Fibroblast of lung (primary cell): ENCODE measurements at regions not wholly inside any gene's neighbourhood (a gene's known extent, or its start where the extent isn't known, plus 50 kb on each side); places are given as distances from the start of the nearest gene placed in this dataset.

Source experiments
- CTCF ChIP-seq, 2 donors: IDR thresholded peaks in 1 of 2; conservative IDR thresholded peaks in 1 of 2; 1 replicate in 1 of 2; 2 replicates in 1 of 2; pipeline ENCODE4 v1.5.1; 2011 to 2012; ENCODE audit warnings: low read length in 2 of 2, control low read depth in 1 of 2, inconsistent platforms in 1 of 2, low read depth in 1 of 2, mild to moderate bottlenecking in 1 of 2
- EZH2 ChIP-seq: IDR thresholded peaks from 2 replicates; pipeline ENCODE4 v1.5.1; 2012; ENCODE audit warnings: low read length, control low read depth, mild to moderate bottlenecking; ENCODE audit errors: missing control alignments

- TF ChIP-seq CTCF (conservative IDR thresholded peaks at IDR 0.05 in 1 of 2, IDR thresholded peaks at IDR 0.05 in 1 of 2; ENCODE audit: low read depth in 1 of 2, low read length in 2 of 2): no peak
- TF ChIP-seq EZH2: no peak
These were observed 84.3 kb upstream of the ETAA1 start for GRCh38 chr2:67312871-67313270.
